Limb (tissue), 2 donors: ENCODE measurements at regions not wholly inside any gene's neighbourhood (a gene's known extent, or its start where the extent isn't known, plus 50 kb on each side); places are given as distances from the start of the nearest gene placed in this dataset.

Experiments
- DNase-seq, 2 donors: peaks; one replicate each; pipeline ENCODE4 v3.0.0-alpha.2; 2016; ENCODE audit errors: extremely low spot score in 2 of 2

GRCh38 chr2:5290900-5291546 is 401.2 kb upstream of the SOX11 start:
- DNase-seq = no peak

- DNase-seq = no peak
Measured at GRCh38 chr2:5304640-5305039, 387.5 kb upstream of the SOX11 start.

- no peak for DNase-seq
Measured at GRCh38 chr2:5315041-5315440, 377.1 kb upstream of the SOX11 start.

- no peak for DNase-seq
Measured at GRCh38 chr2:5315512-5315911, 376.7 kb upstream of the SOX11 start.

GRCh38 chr2:5316001-5316490 is 376.1 kb upstream of the SOX11 start:
- DNase-seq = no peak

- DNase-seq = no peak
Measured at GRCh38 chr2:5319493-5319892, 372.7 kb upstream of the SOX11 start.

- DNase-seq = no peak
Measured at GRCh38 chr2:5322396-5322795, 369.8 kb upstream of the SOX11 start.

- no peak for DNase-seq
Measured at GRCh38 chr2:5325523-5325922, 366.7 kb upstream of the SOX11 start.

- no peak for DNase-seq
Measured at GRCh38 chr2:5328826-5329225, 363.4 kb upstream of the SOX11 start.

- DNase-seq = no peak
Measured at GRCh38 chr2:5329763-5330162, 362.4 kb upstream of the SOX11 start.

GRCh38 chr2:5330961-5331360 is 361.2 kb upstream of the SOX11 start:
- no peak for DNase-seq

- no peak for DNase-seq
Measured at GRCh38 chr2:5332925-5333324, 359.3 kb upstream of the SOX11 start.

- no peak for DNase-seq
Measured at GRCh38 chr2:5339473-5339872, 352.7 kb upstream of the SOX11 start.

GRCh38 chr2:5343785-5344335 is 348.3 kb upstream of the SOX11 start:
- no peak for DNase-seq

GRCh38 chr2:5352286-5352685 is 339.9 kb upstream of the SOX11 start:
- DNase-seq = no peak

GRCh38 chr2:5353565-5353964 is 338.6 kb upstream of the SOX11 start:
- DNase-seq = no peak

- no peak for DNase-seq
Measured at GRCh38 chr2:5359397-5359796, 332.8 kb upstream of the SOX11 start.

GRCh38 chr2:5360081-5360480 is 332.1 kb upstream of the SOX11 start:
- no peak for DNase-seq

GRCh38 chr2:5364361-5364760 is 327.8 kb upstream of the SOX11 start:
- no peak for DNase-seq

- DNase-seq = peak; percentile 71 to 88
Measured at GRCh38 chr2:5365871-5366461, 326.2 kb upstream of the SOX11 start.

GRCh38 chr2:5367321-5367720 is 324.9 kb upstream of the SOX11 start:
- DNase-seq = no peak

- no peak for DNase-seq
Measured at GRCh38 chr2:5368263-5368662, 323.9 kb upstream of the SOX11 start.

GRCh38 chr2:5369510-5369909 is 322.7 kb upstream of the SOX11 start:
- DNase-seq = no peak
